Erythroblast (primary cell): ENCODE measurements at regions not wholly inside any gene's neighbourhood (a gene's known extent, or its start where the extent isn't known, plus 50 kb on each side); places are given as distances from the start of the nearest gene placed in this dataset.
"Not testable (repeated sequence)": the region's sequence is repeated elsewhere in the genome, so short reads cannot be mapped to it uniquely, and the experiment has no call there.

Experiments
- DNase-seq, 2 experiments: peaks; one replicate each; lab custom pipeline; 2025; lab: John Stamatoyannopoulos, UW
- GATA1 ChIP-seq: IDR thresholded peaks from 2 replicates; pipeline ENCODE4 v1.6.1; 2011; ENCODE audit warnings: low read depth, mild to moderate bottlenecking, control low read depth, low read length, moderate library complexity
- POLR2A ChIP-seq: IDR thresholded peaks from 2 replicates; pipeline ENCODE4 v1.6.1; 2011; ENCODE audit warnings: mild to moderate bottlenecking, low read length

GRCh38 chr2:160825433-160825832 is 331.8 kb upstream of the RBMS1 start:
- no peak for DNase-seq
- TF ChIP-seq GATA1 (no peak), POLR2A (no peak)

- no peak for DNase-seq
- TF ChIP-seq GATA1 (no peak), POLR2A (no peak)
These were observed 332.9 kb upstream of the RBMS1 start for GRCh38 chr2:160826496-160826895.

GRCh38 chr2:160828076-160828475 is 332.2 kb upstream of the TANK start:
- TF ChIP-seq POLR2A (no peak), GATA1 (no peak)
- DNase-seq, result no peak

GRCh38 chr2:160832381-160832780 is 327.8 kb upstream of the TANK start:
- DNase-seq, result not testable (repeated sequence)

GRCh38 chr2:160835166-160835565 is 325.1 kb upstream of the TANK start:
- no peak for DNase-seq
- TF ChIP-seq POLR2A (no peak), GATA1 (no peak)

- DNase-seq, result no peak
- TF ChIP-seq POLR2A (no peak), GATA1 (no peak)
These were observed 323.5 kb upstream of the TANK start for GRCh38 chr2:160836755-160837154.

- no peak for TF ChIP-seq GATA1
- no peak for TF ChIP-seq POLR2A
- no peak for DNase-seq
These were observed 322.8 kb upstream of the TANK start for GRCh38 chr2:160837416-160837815.

GRCh38 chr2:160838147-160838546 is 322.1 kb upstream of the TANK start:
- TF ChIP-seq GATA1 (no peak), POLR2A (no peak)
- DNase-seq, result no peak

GRCh38 chr2:160838691-160839090 is 321.5 kb upstream of the TANK start:
- DNase-seq, result no peak
- TF ChIP-seq POLR2A (no peak), GATA1 (no peak)

- DNase-seq, result no peak
- TF ChIP-seq GATA1 (no peak), POLR2A (no peak)
These were observed 317.9 kb upstream of the TANK start for GRCh38 chr2:160842286-160842685.

GRCh38 chr2:160859096-160859495 is 301.1 kb upstream of the TANK start:
- no peak for TF ChIP-seq POLR2A
- TF ChIP-seq GATA1, result no peak
- no peak for DNase-seq

GRCh38 chr2:160862226-160862625 is 298.0 kb upstream of the TANK start:
- TF ChIP-seq POLR2A, result no peak
- no peak for TF ChIP-seq GATA1
- DNase-seq, result no peak

- no peak for DNase-seq
- TF ChIP-seq GATA1, result no peak
- TF ChIP-seq POLR2A, result no peak
These were observed 291.3 kb upstream of the TANK start for GRCh38 chr2:160868891-160869290.

- DNase-seq, result no peak
- TF ChIP-seq GATA1, result no peak
- no peak for TF ChIP-seq POLR2A
These were observed 290.8 kb upstream of the TANK start for GRCh38 chr2:160869411-160869810.

GRCh38 chr2:160870729-160871465 is 289.3 kb upstream of the TANK start:
- no peak for DNase-seq
- no peak for TF ChIP-seq GATA1
- no peak for TF ChIP-seq POLR2A
